RWPE1 (cell line): ENCODE measurements at regions not wholly inside any gene's neighbourhood (a gene's known extent, or its start where the extent isn't known, plus 50 kb on each side); places are given as distances from the start of the nearest gene placed in this dataset.

Source experiments
- CTCF ChIA-PET: fragments of 350-600 bp; sonication (Branson Sonifier 250); formaldehyde crosslinking; extraction: SDS; loops from one replicate; lab custom pipeline; 2021; lab: Yijun Ruan, JAX
- POLR2A ChIA-PET: fragments of 400-600 bp; formaldehyde crosslinking; extraction: SDS; loops from one replicate; lab custom pipeline; 2020; ENCODE audit warnings: antibody characterized with exemption; ENCODE audit not compliant: low non-redundant PET; lab: Yijun Ruan, JAX
- DNase-seq: peaks from one replicate; pipeline ENCODE4 v3.0.0; 2012; ENCODE audit warnings: low spot score
- H3K27ac ChIP-seq: fragments of 450-650 bp; 2 replicates; pipeline ENCODE4 v1.5.1; 2017
- CTCF ChIP-seq: fragments of 450-650 bp; conservative IDR thresholded peaks from 2 replicates; pipeline ENCODE4 v1.5.1; 2017; ENCODE audit warnings: low read depth, mild to moderate bottlenecking

- ChIA-PET CTCF (interaction anchor here (0.6 to 0.7 kb wide), 2 partner anchors 235 to 452 kb away, joined by 3 to 4 read pairs; no protein-coding TSS in a partner anchor), POLR2A (no interaction called here)
- DNase-seq = no peak
- no peak for TF ChIP-seq CTCF
- no peak overlapping the region for H3K27ac ChIP-seq
These were observed 51.6 kb upstream of the NLRP1 start for GRCh38 chr17:5635949-5636348.

- POLR2A ChIA-PET = no interaction called here
- CTCF ChIA-PET = no interaction called here
- no peak for DNase-seq
- no peak overlapping the region for H3K27ac ChIP-seq
- TF ChIP-seq CTCF = no peak
These were observed 54.3 kb upstream of the NLRP1 start for GRCh38 chr17:5638596-5638995.

- no peak for DNase-seq
- ChIA-PET POLR2A (no interaction called here), CTCF (interaction anchor here (0.7 kb wide), 1 partner anchor 338 kb away, joined by 5 read pairs; no protein-coding TSS in a partner anchor)
- H3K27ac ChIP-seq = no peak overlapping the region
- TF ChIP-seq CTCF = no peak
These were observed 56.4 kb upstream of the NLRP1 start for GRCh38 chr17:5640726-5641125.

GRCh38 chr17:5642752-5643151, 58.4 kb upstream of the NLRP1 start:
- CTCF ChIA-PET = no interaction called here
- POLR2A ChIA-PET = no interaction called here
- no peak overlapping the region for H3K27ac ChIP-seq
- no peak for DNase-seq
- TF ChIP-seq CTCF = no peak

GRCh38 chr17:5644065-5644464, 59.8 kb upstream of the NLRP1 start:
- ChIA-PET CTCF (interaction anchor here (0.6 kb wide), 1 partner anchor 50 kb away, joined by 3 read pairs; no protein-coding TSS in a partner anchor), POLR2A (no interaction called here)
- TF ChIP-seq CTCF = no peak
- DNase-seq = no peak
- no peak overlapping the region for H3K27ac ChIP-seq

GRCh38 chr17:5651348-5651747, 67.0 kb upstream of the NLRP1 start:
- no peak for DNase-seq
- ChIA-PET POLR2A (no interaction called here), CTCF (no interaction called here)
- no peak overlapping the region for H3K27ac ChIP-seq
- TF ChIP-seq CTCF = no peak
